AG04449 (cell line): ENCODE measurements at regions not wholly inside any gene's neighbourhood (a gene's known extent, or its start where the extent isn't known, plus 50 kb on each side); places are given as distances from the start of the nearest gene placed in this dataset.

Source experiments
- CTCF ChIA-PET: fragments of 350-600 bp; formaldehyde crosslinking; extraction: SDS; loops from one replicate; lab custom pipeline; 2021; ENCODE audit warnings: antibody characterized with exemption; lab: Yijun Ruan, JAX
- POLR2A ChIA-PET: fragments of 400-600, 350-600 bp; formaldehyde crosslinking; extraction: SDS; loops from one replicate; lab custom pipeline; 2020; ENCODE audit warnings: antibody characterized with exemption, inconsistent platforms; lab: Yijun Ruan, JAX
- DNase-seq: peaks from one replicate; pipeline ENCODE4 v3.0.0-alpha.2; 2010; ENCODE audit warnings: low read depth, low spot score
- H3K4me3 ChIP-seq: 2 replicates; pipeline ENCODE4 v1.5.1; 2011; ENCODE audit warnings: low read depth, mild to moderate bottlenecking, control low read depth, low read length
- CTCF ChIP-seq: IDR thresholded peaks from one replicate; pipeline ENCODE4 v1.5.1; 2011; ENCODE audit warnings: mild to moderate bottlenecking, moderate library complexity, low read length, control low read depth, inconsistent platforms; ENCODE audit not compliant: insufficient read depth; ENCODE audit errors: missing control alignments

- H3K4me3 ChIP-seq: no peak overlapping the region
- no peak for DNase-seq
- TF ChIP-seq CTCF: no peak
- POLR2A ChIA-PET: no interaction called here
- CTCF ChIA-PET: interaction anchor here (10.5 kb wide), 1 partner anchor 12 kb away, joined by 166 read pairs; no protein-coding TSS in a partner anchor
Observed at GRCh38 chr1:29691499-29691898, 455.2 kb downstream of the PTPRU start.

GRCh38 chr1:29690156-29690555 lies 453.8 kb downstream of the PTPRU start:
- ChIA-PET CTCF (interaction anchor here (0.6 to 10.5 kb wide), 6 partner anchors 8 to 691 kb away, joined by 3 to 166 read pairs (median 3); no protein-coding TSS in a partner anchor), POLR2A (no interaction called here)
- DNase-seq: no peak
- no peak overlapping the region for H3K4me3 ChIP-seq
- no peak for TF ChIP-seq CTCF

DNA sequence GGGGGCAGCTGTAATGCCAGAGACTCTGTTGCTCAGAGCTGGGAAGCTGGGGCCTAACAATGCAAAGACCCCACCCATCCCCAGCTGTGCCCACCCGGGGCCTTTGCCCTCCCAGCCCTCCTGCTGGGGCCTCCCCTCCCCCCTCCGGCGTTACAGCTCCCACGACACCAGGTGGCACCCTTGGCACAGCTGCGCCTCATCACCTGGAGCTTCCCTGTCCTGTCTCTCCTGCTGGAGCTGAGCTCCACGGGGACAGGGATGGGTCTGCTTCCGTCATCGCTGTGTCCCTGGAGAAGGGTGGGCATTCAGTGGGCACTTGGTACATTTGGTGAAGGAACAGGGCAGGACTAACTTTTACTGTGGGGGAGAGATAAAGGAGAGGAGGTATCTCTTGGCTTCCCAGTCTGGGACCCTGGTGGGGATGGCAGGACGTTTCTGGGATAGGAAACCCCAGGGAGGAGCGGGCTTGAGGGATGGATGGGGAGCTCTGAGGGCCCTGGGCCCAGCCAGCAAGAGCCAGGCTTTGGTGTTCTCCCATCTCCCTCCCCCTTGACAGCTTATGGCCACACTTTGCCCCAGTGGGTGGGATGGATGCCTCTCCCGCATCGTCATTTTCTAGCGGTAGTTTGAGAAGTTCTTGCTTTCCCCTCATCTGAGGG lies 453.2 kb downstream of the PTPRU start:
- POLR2A ChIA-PET: no interaction called here
- CTCF ChIA-PET: interaction anchor here (0.6 to 10.5 kb wide), 6 partner anchors 8 to 691 kb away, joined by 3 to 166 read pairs (median 3); no protein-coding TSS in a partner anchor
- H3K4me3 ChIP-seq: no peak overlapping the region
- DNase-seq: no peak
- TF ChIP-seq CTCF: no peak

DNA sequence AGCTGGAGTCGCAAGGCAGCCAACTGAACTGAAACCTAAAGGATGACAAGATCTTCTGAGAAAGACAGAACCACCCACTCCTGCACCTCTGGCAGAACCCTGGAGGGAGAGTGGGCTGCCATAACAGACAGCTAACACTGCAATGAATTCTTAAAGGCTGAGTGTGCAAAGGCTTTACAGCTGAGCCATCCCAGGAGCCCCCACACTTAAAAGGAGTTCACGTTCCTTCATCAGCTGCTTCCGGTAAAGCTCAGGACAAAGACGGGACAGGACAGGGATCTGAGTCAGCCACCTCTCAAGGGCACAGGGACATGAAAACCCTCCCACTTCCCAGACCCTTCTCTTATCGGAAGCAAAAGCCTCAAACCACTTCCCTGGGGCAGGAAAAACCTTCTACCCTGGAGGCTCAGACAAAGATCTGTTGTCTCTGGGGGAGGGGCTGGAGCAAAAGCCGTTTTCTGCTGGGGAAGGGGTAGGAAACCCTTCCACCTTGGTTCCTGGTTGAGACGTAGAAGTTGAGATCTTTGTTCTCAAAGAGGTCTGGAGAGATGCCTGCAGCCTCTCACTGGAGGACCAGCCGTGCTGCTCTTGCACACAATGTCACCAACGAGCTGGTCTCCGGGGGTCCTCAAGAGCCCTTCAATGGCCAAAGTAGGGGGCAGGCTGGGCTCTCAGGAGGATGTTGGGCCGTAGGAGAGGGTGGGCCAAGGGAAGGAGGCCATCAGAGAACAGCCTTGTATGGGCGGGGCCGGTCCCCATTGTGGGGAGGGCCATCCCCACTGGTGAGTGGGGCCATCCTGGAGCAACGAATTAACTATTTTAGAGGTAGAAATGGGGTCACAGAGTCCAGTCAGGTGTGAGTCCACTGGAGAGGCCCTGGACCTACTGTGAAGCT lies 452.4 kb downstream of the PTPRU start:
- POLR2A ChIA-PET: interaction anchor here (1.0 to 1.1 kb wide), 2 partner anchors 21 to 48 kb away, joined by 3 to 4 read pairs; no protein-coding TSS in a partner anchor
- no peak for TF ChIP-seq CTCF
- CTCF ChIA-PET: interaction anchor here (0.8 to 10.5 kb wide), 5 partner anchors 9 to 104 kb away, joined by 3 to 166 read pairs (median 3); no protein-coding TSS in a partner anchor
- peak overlapping the region; percentile 3; the same call in 1 of the 2 replicates for H3K4me3 ChIP-seq
- no peak for DNase-seq

- no peak overlapping the region for H3K4me3 ChIP-seq
- CTCF ChIA-PET: interaction anchor here (0.8 to 10.5 kb wide), 4 partner anchors 10 to 26 kb away, joined by 3 to 166 read pairs (median 14); no protein-coding TSS in a partner anchor
- DNase-seq: no peak
- POLR2A ChIA-PET: interaction anchor here (0.6 to 1.1 kb wide), 5 partner anchors 22 to 952 kb away, joined by 3 to 4 read pairs (median 3); no protein-coding TSS in a partner anchor
- TF ChIP-seq CTCF: no peak
Observed at GRCh38 chr1:29687601-29688244, 451.4 kb downstream of the PTPRU start.
